ENCODE measurements at regions not wholly inside any gene's neighbourhood (a gene's known extent, or its start where the extent isn't known, plus 50 kb on each side); places are given as distances from the start of the nearest gene placed in this dataset.

DNA sequence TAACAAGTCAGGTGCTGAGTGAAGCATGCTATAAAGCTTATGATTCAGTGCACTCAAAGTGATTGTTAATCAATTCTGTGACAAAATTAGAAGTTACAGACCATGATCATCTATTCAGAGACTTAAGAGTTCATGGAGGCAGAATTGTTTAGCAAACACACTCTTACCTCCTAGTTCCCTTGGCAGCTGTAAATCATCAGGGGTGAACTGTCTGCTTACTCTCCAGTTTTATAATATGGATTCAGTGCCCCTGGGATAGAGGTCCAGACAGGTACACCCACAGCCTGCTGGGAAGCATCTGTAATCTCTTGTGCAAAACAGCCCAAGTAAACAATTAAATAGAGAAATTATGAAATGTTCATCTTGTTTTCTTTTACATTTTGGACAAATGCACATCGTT is 835.0 kb upstream of the COBL start:
- TF ChIP-seq, protein P1, sequence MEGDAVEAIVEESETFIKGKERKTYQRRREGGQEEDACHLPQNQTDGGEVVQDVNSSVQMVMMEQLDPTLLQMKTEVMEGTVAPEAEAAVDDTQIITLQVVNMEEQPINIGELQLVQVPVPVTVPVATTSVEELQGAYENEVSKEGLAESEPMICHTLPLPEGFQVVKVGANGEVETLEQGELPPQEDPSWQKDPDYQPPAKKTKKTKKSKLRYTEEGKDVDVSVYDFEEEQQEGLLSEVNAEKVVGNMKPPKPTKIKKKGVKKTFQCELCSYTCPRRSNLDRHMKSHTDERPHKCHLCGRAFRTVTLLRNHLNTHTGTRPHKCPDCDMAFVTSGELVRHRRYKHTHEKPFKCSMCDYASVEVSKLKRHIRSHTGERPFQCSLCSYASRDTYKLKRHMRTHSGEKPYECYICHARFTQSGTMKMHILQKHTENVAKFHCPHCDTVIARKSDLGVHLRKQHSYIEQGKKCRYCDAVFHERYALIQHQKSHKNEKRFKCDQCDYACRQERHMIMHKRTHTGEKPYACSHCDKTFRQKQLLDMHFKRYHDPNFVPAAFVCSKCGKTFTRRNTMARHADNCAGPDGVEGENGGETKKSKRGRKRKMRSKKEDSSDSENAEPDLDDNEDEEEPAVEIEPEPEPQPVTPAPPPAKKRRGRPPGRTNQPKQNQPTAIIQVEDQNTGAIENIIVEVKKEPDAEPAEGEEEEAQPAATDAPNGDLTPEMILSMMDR (IDR thresholded peaks at IDR 0.05; ENCODE audit: insufficient read depth, low read depth, low read length) = no peak
- TF ChIP-seq EZH2 (IDR thresholded peaks at IDR 0.05; ENCODE audit: insufficient read depth, low read length) = no peak
- Histone ChIP-seq H3K27me3 (ENCODE audit: insufficient read depth, low read length) (no peaks in the 10 kb centered on the region), H3K4me2 (ENCODE audit: low read length) (no peak overlapping the region), H3K4me3 (ENCODE audit: insufficient read depth, low read depth, low read length) (no peak overlapping the region), H4K20me1 (ENCODE audit: insufficient read depth, low read length) (no peaks in the 10 kb centered on the region), H3K9me3 (ENCODE audit: insufficient read depth, low read depth, low read length) (no peaks in the 10 kb centered on the region), H3K27ac (ENCODE audit: low read depth, low read length) (no peak overlapping the region), H3K36me3 (ENCODE audit: insufficient read depth, low read length) (no peaks in the 10 kb centered on the region), H3K79me2 (ENCODE audit: insufficient read depth, low read length) (no peaks in the 10 kb centered on the region), H3K4me1 (ENCODE audit: insufficient read depth, low read length) (no peaks in the 10 kb centered on the region), H2AFZ (ENCODE audit: low read depth, low read length) (no peak overlapping the region), H3K9ac (ENCODE audit: low read length) (no peak overlapping the region)
- DNase-seq (ENCODE audit: low read depth) = no peak
- no peak for FAIRE-seq
- H3K27me3 Mint-ChIP-seq (ENCODE audit: low read depth, unreplicated experiment) = no peaks in the 10 kb centered on the region
- no peaks in the 10 kb centered on the region for H3K9me3 Mint-ChIP-seq (ENCODE audit: unreplicated experiment)
- no peak overlapping the region for H3K27ac Mint-ChIP-seq (ENCODE audit: unreplicated experiment)
- no peaks in the 10 kb centered on the region for H3K4me1 Mint-ChIP-seq (ENCODE audit: low read depth, unreplicated experiment)
- H3K4me3 Mint-ChIP-seq (ENCODE audit: unreplicated experiment) = no peak overlapping the region
- no peaks in the 10 kb centered on the region for H3K36me3 Mint-ChIP-seq (ENCODE audit: low read depth, unreplicated experiment)

DNA sequence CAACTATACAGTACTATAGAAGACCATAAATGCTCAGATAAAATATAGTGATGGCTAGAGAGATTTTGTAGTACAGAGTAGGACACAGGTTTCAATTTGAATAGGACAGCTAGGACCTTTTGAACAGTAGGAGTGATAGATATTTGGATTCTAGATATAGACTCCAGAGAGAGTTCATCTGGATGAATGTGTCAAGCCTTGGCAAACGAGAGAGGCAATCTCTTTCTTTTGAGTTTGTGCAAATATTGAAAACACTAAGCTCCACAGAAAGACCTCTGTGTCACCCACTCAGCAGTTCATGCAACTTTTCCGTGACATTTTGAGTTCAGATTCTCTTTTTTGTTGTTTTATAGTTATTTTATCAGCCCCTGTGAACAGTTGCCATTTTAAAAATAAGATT is 834.3 kb upstream of the COBL start:
- Histone ChIP-seq H3K4me3 (ENCODE audit: insufficient read depth, low read depth, low read length) (no peak overlapping the region), H3K9ac (ENCODE audit: low read length) (no peak overlapping the region), H3K36me3 (ENCODE audit: insufficient read depth, low read length) (no peaks in the 10 kb centered on the region), H3K79me2 (ENCODE audit: insufficient read depth, low read length) (no peaks in the 10 kb centered on the region), H3K4me2 (ENCODE audit: low read length) (no peak overlapping the region), H3K4me1 (ENCODE audit: insufficient read depth, low read length) (no peaks in the 10 kb centered on the region), H2AFZ (ENCODE audit: low read depth, low read length) (no peak overlapping the region), H3K27me3 (ENCODE audit: insufficient read depth, low read length) (no peaks in the 10 kb centered on the region), H3K27ac (ENCODE audit: low read depth, low read length) (no peak overlapping the region), H4K20me1 (ENCODE audit: insufficient read depth, low read length) (no peaks in the 10 kb centered on the region), H3K9me3 (ENCODE audit: insufficient read depth, low read depth, low read length) (no peaks in the 10 kb centered on the region)
- H3K27me3 Mint-ChIP-seq (ENCODE audit: low read depth, unreplicated experiment) = no peaks in the 10 kb centered on the region
- H3K4me3 Mint-ChIP-seq (ENCODE audit: unreplicated experiment) = no peak overlapping the region
- no peaks in the 10 kb centered on the region for H3K36me3 Mint-ChIP-seq (ENCODE audit: low read depth, unreplicated experiment)
- no peak for TF ChIP-seq EZH2 (IDR thresholded peaks at IDR 0.05; ENCODE audit: insufficient read depth, low read length)
- TF ChIP-seq, protein P1 (IDR thresholded peaks at IDR 0.05; ENCODE audit: insufficient read depth, low read depth, low read length) = no peak
- no peak overlapping the region for H3K27ac Mint-ChIP-seq (ENCODE audit: unreplicated experiment)
- DNase-seq (ENCODE audit: low read depth) (no peak), FAIRE-seq (no peak)
- H3K4me1 Mint-ChIP-seq (ENCODE audit: low read depth, unreplicated experiment) = no peaks in the 10 kb centered on the region
- no peaks in the 10 kb centered on the region for H3K9me3 Mint-ChIP-seq (ENCODE audit: unreplicated experiment)

DNA sequence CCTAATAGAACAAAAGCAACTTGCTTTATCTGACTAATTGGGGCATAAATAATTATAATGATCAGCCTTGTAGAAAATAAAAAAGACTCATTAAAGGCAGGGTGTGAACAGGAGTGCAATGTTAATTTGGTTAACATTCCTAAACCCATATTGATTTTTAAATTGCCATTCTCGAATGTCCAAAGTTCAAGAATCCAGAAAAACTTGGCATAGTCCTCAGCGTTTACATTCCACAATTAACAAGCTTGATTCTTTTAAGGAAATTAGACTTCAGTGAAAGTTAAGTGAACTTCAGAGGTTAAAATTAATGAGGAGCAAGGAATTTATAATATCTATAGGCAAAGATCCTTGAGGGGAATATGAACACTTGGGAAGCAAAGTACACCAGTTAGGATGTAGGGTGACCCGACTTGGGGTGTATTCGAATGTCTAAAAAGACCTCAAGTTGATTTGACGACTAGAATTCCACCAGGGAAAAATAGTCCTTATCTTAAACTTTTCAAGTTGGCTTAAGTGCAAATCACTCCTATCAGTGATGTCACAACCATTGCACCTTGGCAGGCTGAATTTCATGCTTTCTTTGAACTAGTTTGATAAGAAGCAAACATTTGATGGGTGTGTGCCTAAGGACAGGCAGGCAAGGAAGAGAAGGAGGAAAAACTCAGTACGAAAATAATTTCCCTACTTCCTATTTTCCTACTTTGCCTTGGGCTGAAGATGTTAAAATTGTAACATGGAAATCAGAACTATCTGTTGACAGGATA is 830.4 kb upstream of the COBL start:
- H3K27ac Mint-ChIP-seq (ENCODE audit: unreplicated experiment) = no peak overlapping the region
- H3K9ac ChIP-seq (ENCODE audit: low read length) = no peak overlapping the region
- no peak overlapping the region for H3K4me3 Mint-ChIP-seq (ENCODE audit: unreplicated experiment)
- H3K27me3 Mint-ChIP-seq (ENCODE audit: low read depth, unreplicated experiment) = no peaks in the 10 kb centered on the region
- no peaks in the 10 kb centered on the region for H3K79me2 ChIP-seq (ENCODE audit: insufficient read depth, low read length)
- H2AFZ ChIP-seq (ENCODE audit: low read depth, low read length) = no peak overlapping the region
- no peaks in the 10 kb centered on the region for H3K9me3 Mint-ChIP-seq (ENCODE audit: unreplicated experiment)
- FAIRE-seq (no peak), DNase-seq (ENCODE audit: low read depth) (no peak)
- no peak overlapping the region for H3K4me2 ChIP-seq (ENCODE audit: low read length)
- H3K4me1 Mint-ChIP-seq (ENCODE audit: low read depth, unreplicated experiment) = no peaks in the 10 kb centered on the region
- H3K36me3 Mint-ChIP-seq (ENCODE audit: low read depth, unreplicated experiment) = no peaks in the 10 kb centered on the region
- no peaks in the 10 kb centered on the region for H3K36me3 ChIP-seq (ENCODE audit: insufficient read depth, low read length)
- no peak overlapping the region for H3K4me3 ChIP-seq (ENCODE audit: insufficient read depth, low read depth, low read length)
- TF ChIP-seq, protein P1 (IDR thresholded peaks at IDR 0.05; ENCODE audit: insufficient read depth, low read depth, low read length) = no peak
- TF ChIP-seq EZH2 (IDR thresholded peaks at IDR 0.05; ENCODE audit: insufficient read depth, low read length) = no peak
- H3K27me3 ChIP-seq (ENCODE audit: insufficient read depth, low read length) = no peaks in the 10 kb centered on the region
- H4K20me1 ChIP-seq (ENCODE audit: insufficient read depth, low read length) = no peaks in the 10 kb centered on the region
- no peaks in the 10 kb centered on the region for H3K4me1 ChIP-seq (ENCODE audit: insufficient read depth, low read length)
- H3K9me3 ChIP-seq (ENCODE audit: insufficient read depth, low read depth, low read length) = no peaks in the 10 kb centered on the region
- no peak overlapping the region for H3K27ac ChIP-seq (ENCODE audit: low read depth, low read length)

Measured in astrocyte (in vitro differentiated cells and primary cell).